Heart left ventricle (tissue), 16 donors: ENCODE measurements at regions not wholly inside any gene's neighbourhood (a gene's known extent, or its start where the extent isn't known, plus 50 kb on each side); places are given as distances from the start of the nearest gene placed in this dataset.

Experiments used
- ATAC-seq, 4 donors: fragments of 200-7000 bp; cut with Tn5 transposase; one replicate each; pipeline ENCODE4 v1.9.1; 2020 to 2022; ENCODE audit warnings: moderate library complexity in 4 of 4, mild to moderate bottlenecking in 3 of 4, moderate number of reproducible peaks in 1 of 4
- DNase-seq, 5 donors: peaks; one replicate each; pipeline ENCODE4 v3.0.0-alpha.2; 2020
- H3K27ac ChIP-seq, 12 donors: fragments of 200-600 bp; sonication (generic) in 4 of 12; one replicate each; pipeline versions ENCODE4 v1.5.0 to v1.8.0; 2016 to 2022; ENCODE audit warnings: mild to moderate bottlenecking in 2 of 12
- H3K27me3 ChIP-seq, 9 donors: fragments of 200-600 bp; sonication (generic) in 2 of 9; one replicate each; pipeline versions ENCODE4 v1.5.1 to v1.8.0; 2016 to 2022; ENCODE audit warnings: mild to moderate bottlenecking in 3 of 9
- H3K36me3 ChIP-seq, 9 donors: fragments of 200-600 bp; sonication (generic) in 2 of 9; one replicate each; pipeline versions ENCODE4 v1.5.0 to v1.8.0; 2018 to 2022; ENCODE audit warnings: mild to moderate bottlenecking in 2 of 9
- H3K4me1 ChIP-seq, 12 donors: fragments of 200-600 bp; sonication (generic) in 4 of 12; one replicate each; pipeline versions ENCODE4 v1.5.0 to v1.8.0; 2016 to 2022; ENCODE audit warnings: mild to moderate bottlenecking in 3 of 12
- H3K4me3 ChIP-seq, 12 donors: fragments of 200-600 bp; sonication (generic) in 4 of 12; one replicate each; pipeline versions ENCODE4 v1.5.0 to v1.8.0; 2017 to 2022; ENCODE audit warnings: mild to moderate bottlenecking in 9 of 12, moderate library complexity in 4 of 12
- H3K9me3 ChIP-seq, 12 donors: fragments of 200-600 bp; sonication (generic) in 4 of 12; one replicate each; pipeline versions ENCODE4 v1.5.0 to v1.8.0; 2016 to 2022; ENCODE audit warnings: mild to moderate bottlenecking in 1 of 12
- CTCF ChIP-seq, 12 donors: fragments of 200-600 bp; sonication (generic) in 4 of 12; IDR thresholded peaks; one replicate each; pipeline versions ENCODE4 v1.5.0 to v1.8.0; 2018 to 2022; ENCODE audit warnings: antibody characterized with exemption in 12 of 12, mild to moderate bottlenecking in 5 of 12
- POLR2A ChIP-seq, 2 donors: fragments of 450-650 bp; IDR thresholded peaks; one replicate each; pipeline ENCODE4 v1.6.1; 2017; ENCODE audit warnings: antibody characterized with exemption in 2 of 2, mild to moderate bottlenecking in 2 of 2, moderate library complexity in 2 of 2
- WGBS, 4 donors: extraction: QIAGEN DNeasy Blood & Tissue Kit in 2 of 4; methylation state at CpG; one replicate each; pipeline versions ENCODE4 v1.1.5 to v1.1.7; 2013 to 2018; 5-methylcytosine and 5-hydroxymethylcytosine counted together
- intact Hi-C, 10 donors: fragments of 100-400 bp; cut with DNase I; formaldehyde crosslinking; loops; one replicate each; pipeline versions ENCODE4 v1.11.1 to v1.14.2; 2022
- donor health status: ischemic (EF 13 %, LVEDD 7.1; RV severe dilation, severe dysfunction).
- donor health status: healthy with polysubstance abuse.
- donor health status: DM: no; HTN: yes; CAD: no.
- donor health status: DM: no; HTN: no; CAD: no.
- donor health status: ischemic (EF 25% LVEDD 6.9; RV normal size, moderate dysfunction).
- donor health status: ischemic (EF 25% LVEDD 5.7; RV mildly dilated, moderate dysfunction).
- donor health status: healthy.
- donor health status: DM: yes; HTN: yes; CAD: no.
- donor health status: ischemic (EF 35%, LVEDD 5.7; RV mildly dilated, moderate dysfunction).
- donor health status: nonischemic (EF 11% LVEDD 7.7; RV severe dilation, severe dysfunction).
- donor health status: DM: yes; HTN: yes; CAD: no.
- donor health status: PGD.
- donor health status: ischemic (EF 29% LVEDD 5.4; RV normal size, mild dysfunction).
- donor health status: nonischemic (EF 23%, LVEDD 6.1; RV moderate dilation, normal function).

- Histone ChIP-seq H3K27me3 (no peaks in the 10 kb centered on the region), H3K4me3 (no peak overlapping the region), H3K4me1 (no peaks in the 10 kb centered on the region), H3K27ac (no peak overlapping the region), H3K36me3 (no peaks in the 10 kb centered on the region), H3K9me3 (peaks cover 0 to 4% (median 0%) of the 10 kb centered on the region in 12 donors)
- intact Hi-C loops: no loop called here
- DNase-seq (no peak), ATAC-seq (no peak)
- TF ChIP-seq CTCF (IDR thresholded peaks at IDR 0.05): no peak
- no peak for TF ChIP-seq POLR2A (IDR thresholded peaks at IDR 0.05)
- WGBS, 4 donors: 51 to 72% (median 59%) methylated on average over 2 of the region's 2 CpGs
These were observed 223.1 kb upstream of the CNTN6 start for GRCh38 chr3:869734-870133.

- Histone ChIP-seq H3K4me1 (no peaks in the 10 kb centered on the region), H3K27me3 (no peaks in the 10 kb centered on the region), H3K36me3 (no peaks in the 10 kb centered on the region), H3K27ac (no peak overlapping the region), H3K9me3 (no peaks in the 10 kb centered on the region), H3K4me3 (no peak overlapping the region)
- intact Hi-C loops: no loop called here
- DNase-seq (no peak), ATAC-seq (no peak)
- TF ChIP-seq POLR2A (IDR thresholded peaks at IDR 0.05): no peak
- 78 to 96% (median 85%) methylated on average over 1 of the region's 1 CpG for WGBS, 4 donors
These were observed 221.2 kb upstream of the CNTN6 start for GRCh38 chr3:871651-872050.

- 68 to 84% (median 75%) methylated on average over 1 of the region's 1 CpG for WGBS, 4 donors
- Histone ChIP-seq H3K36me3 (no peaks in the 10 kb centered on the region), H3K27me3 (no peaks in the 10 kb centered on the region), H3K27ac (no peak overlapping the region), H3K4me3 (no peak overlapping the region), H3K9me3 (no peaks in the 10 kb centered on the region), H3K4me1 (no peaks in the 10 kb centered on the region)
- no peak for DNase-seq
- intact Hi-C loops: no loop called here
- TF ChIP-seq POLR2A (IDR thresholded peaks at IDR 0.05) (no peak), CTCF (IDR thresholded peaks at IDR 0.05) (no peak)
- ATAC-seq: no peak
These were observed 215.8 kb upstream of the CNTN6 start for GRCh38 chr3:877001-877400.

GRCh38 chr3:878746-879145, 214.1 kb upstream of the CNTN6 start:
- Histone ChIP-seq H3K9me3 (no peaks in the 10 kb centered on the region), H3K27ac (no peak overlapping the region), H3K36me3 (no peaks in the 10 kb centered on the region), H3K4me1 (no peaks in the 10 kb centered on the region), H3K4me3 (no peak overlapping the region), H3K27me3 (no peaks in the 10 kb centered on the region)
- TF ChIP-seq POLR2A (IDR thresholded peaks at IDR 0.05) (no peak), CTCF (IDR thresholded peaks at IDR 0.05) (no peak)
- intact Hi-C loops: no loop called here
- DNase-seq: no peak
- 72 to 93% (median 80%) methylated on average over 1 of the region's 1 CpG for WGBS, 4 donors
- no peak for ATAC-seq

GRCh38 chr3:880371-880770, 212.5 kb upstream of the CNTN6 start:
- Histone ChIP-seq H3K27me3 (no peaks in the 10 kb centered on the region), H3K4me1 (no peaks in the 10 kb centered on the region), H3K9me3 (peaks cover 0 to under 1% (median 0%) of the 10 kb centered on the region in 12 donors), H3K4me3 (no peak overlapping the region), H3K27ac (no peak overlapping the region), H3K36me3 (no peaks in the 10 kb centered on the region)
- intact Hi-C loops: no loop called here
- DNase-seq (no peak), ATAC-seq (no peak)
- WGBS, 4 donors: 62 to 81% (median 71%) methylated on average over 3 of the region's 3 CpGs
- TF ChIP-seq CTCF (IDR thresholded peaks at IDR 0.05): no peak
- TF ChIP-seq POLR2A (IDR thresholded peaks at IDR 0.05): no peak
